ENCODE measurements at regions not wholly inside any gene's neighbourhood (a gene's known extent, or its start where the extent isn't known, plus 50 kb on each side); places are given as distances from the start of the nearest gene placed in this dataset.

- H2AK5ac ChIP-seq (ENCODE audit: insufficient read length, low read length): no peak overlapping the region
- H2BK20ac ChIP-seq (ENCODE audit: low read depth, low read length, poor library complexity, severe bottlenecking): no peak overlapping the region
- no peak overlapping the region for H3K4me3 Mint-ChIP-seq
- H3K9ac ChIP-seq (ENCODE audit: extremely low read depth, insufficient read length, low read length): no peak overlapping the region
- no peak overlapping the region for H2BK15ac ChIP-seq (ENCODE audit: low read depth, low read length)
- H3K14ac ChIP-seq (ENCODE audit: insufficient read depth, low read length): no peak overlapping the region
- no peaks in the 10 kb centered on the region for H3K27me3 ChIP-seq (ENCODE audit: insufficient read depth, low read length)
- H4K5ac ChIP-seq (ENCODE audit: insufficient read length, low read depth, low read length): no peak overlapping the region
- no peaks in the 10 kb centered on the region for H4K20me1 ChIP-seq (ENCODE audit: control insufficient read depth, insufficient read depth, insufficient read length)
- no peak overlapping the region for H2BK120ac ChIP-seq (ENCODE audit: low read depth, low read length, poor library complexity, severe bottlenecking)
- no peak overlapping the region for H3K18ac ChIP-seq (ENCODE audit: insufficient read length, low read depth, low read length)
- H3K27ac Mint-ChIP-seq: no peak overlapping the region; a peak in 1 of 7 replicates
- no peak overlapping the region for H3K4ac ChIP-seq (ENCODE audit: low read depth, low read length)
- H3K27me3 Mint-ChIP-seq (ENCODE audit: low read depth): no peaks in the 10 kb centered on the region
- no peak for DNase-seq
- H3K36me3 Mint-ChIP-seq (ENCODE audit: insufficient read depth in 1 of 3, low read depth in 3 of 3): peaks cover 0 to under 1% (median 0%) of the 10 kb centered on the region in 3 experiments; a peak in 3 of 7 replicates
- peaks cover 9 to 12% of the 10 kb centered on the region in 2 experiments for H3K4me1 Mint-ChIP-seq
- no peak overlapping the region for H2BK5ac ChIP-seq (ENCODE audit: insufficient read length, low read length)
- H3K27ac ChIP-seq (ENCODE audit: insufficient read length, low read depth, low read length): no peak overlapping the region
- no peaks in the 10 kb centered on the region for H3K23me2 ChIP-seq (ENCODE audit: insufficient read length, low read depth, low read length, poor library complexity, severe bottlenecking)
- no peaks in the 10 kb centered on the region; the same call in 1 of the 2 replicates for H3K4me1 ChIP-seq (ENCODE audit: insufficient read depth, low read length)
- H3T11ph ChIP-seq (ENCODE audit: low read length): no peak overlapping the region
- no peaks in the 10 kb centered on the region for H3K9me3 ChIP-seq (ENCODE audit: control insufficient read depth, low read depth, low read length)
- no peak overlapping the region for H4K91ac ChIP-seq (ENCODE audit: insufficient read length, low read depth, low read length)
- H3K9me3 Mint-ChIP-seq: no peaks in the 10 kb centered on the region
- H4K8ac ChIP-seq (replicated peaks; ENCODE audit: insufficient read length, low read depth, low read length): no peak overlapping the region
- no CpG with 5 or more reads among the region's 2 CpGs for WGBS (ENCODE audit: extremely low coverage, insufficient read length, low lambda C conversion rate)
- no peak overlapping the region for H2AFZ ChIP-seq (ENCODE audit: low read length)
- TF ChIP-seq CTCF (conservative IDR thresholded peaks at IDR 0.05): no peak
- no peak overlapping the region for H3K23ac ChIP-seq (ENCODE audit: insufficient read length, low read depth, low read length)
- no peaks in the 10 kb centered on the region for H3K79me2 ChIP-seq (ENCODE audit: insufficient read depth, low read length)
- no peak overlapping the region for H3K4me2 ChIP-seq (ENCODE audit: insufficient read depth, insufficient read length, low read length)
- H3K79me1 ChIP-seq (ENCODE audit: insufficient read depth, low read depth, low read length, poor library complexity, severe bottlenecking): no peaks in the 10 kb centered on the region
- H3K56ac ChIP-seq (ENCODE audit: insufficient read length, low read depth, low read length): no peak overlapping the region
- H2BK12ac ChIP-seq (ENCODE audit: insufficient read length, low read depth, low read length): no peak overlapping the region
Observed at GRCh38 chr18:23378302-23378686, 74.8 kb upstream of the RIOK3 start.
